T47D (cell line): ENCODE measurements at regions not wholly inside any gene's neighbourhood (a gene's known extent, or its start where the extent isn't known, plus 50 kb on each side); places are given as distances from the start of the nearest gene placed in this dataset.
A peak's percentile ranks its signal among the peaks of the same experiment; 100 is the strongest.

Experiments used
- DNase-seq, 2 experiments: peaks; one replicate each; pipeline versions ENCODE4 v3.0.0 to v3.0.0-alpha.2; 2011 to 2012; ENCODE audit warnings: low read depth in 1 of 2, low spot score in 1 of 2
- JUND ChIP-seq: IDR thresholded peaks from 2 replicates; pipeline ENCODE4 v1.6.1; 2012; ENCODE audit warnings: low read depth
- in situ Hi-C: cut with HindIII; loops from 2 replicates; pipeline ENCODE4 v1.10.0; 2016; ENCODE audit warnings: low sequenced_read_pairs, low pct_unique_long_range_greater_than_20kb

- in situ Hi-C loops: no loop called here
- DNase-seq: no peak
- no peak for TF ChIP-seq JUND
Measured at GRCh38 chr16:87070657-87071056, 246.5 kb downstream of the C16orf95 start.

- in situ Hi-C loops: no loop called here
- DNase-seq: no peak
- no peak for TF ChIP-seq JUND
Measured at GRCh38 chr16:87072101-87072500, 245.1 kb downstream of the C16orf95 start.

DNA sequence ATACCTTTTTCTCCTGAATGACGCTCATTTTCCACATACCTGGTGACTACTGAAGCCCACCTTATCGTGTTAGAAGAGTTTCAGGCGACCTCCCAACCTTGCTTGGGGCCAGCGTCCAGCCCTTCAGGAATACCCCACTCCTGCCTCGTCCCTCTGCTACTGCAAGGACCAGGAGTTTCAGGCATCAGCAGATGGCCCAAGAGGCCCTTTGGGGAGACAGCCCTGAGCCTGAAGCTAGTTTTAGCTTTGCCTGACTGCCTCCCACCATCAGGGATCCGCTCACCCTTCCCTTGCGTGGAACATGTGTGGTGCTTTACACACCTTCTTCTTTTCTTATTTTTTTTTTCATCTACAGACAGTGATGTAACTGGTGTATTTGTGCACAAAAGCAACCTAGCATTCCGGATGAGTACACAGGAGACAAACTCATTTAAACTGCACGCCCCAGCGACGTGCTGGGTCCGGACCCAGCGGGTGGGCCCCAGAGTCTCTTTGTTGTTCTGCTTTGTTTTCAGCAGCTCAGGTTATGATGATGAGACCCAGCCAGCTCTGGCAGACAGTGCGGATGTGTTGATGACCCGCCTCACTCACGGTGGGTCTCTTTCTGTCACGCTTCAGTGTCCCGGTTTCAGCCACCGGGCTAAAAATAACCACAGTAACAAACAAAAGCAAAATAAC lies 242.4 kb downstream of the C16orf95 start:
- DNase-seq: no peak
- in situ Hi-C loops: no loop called here

DNA sequence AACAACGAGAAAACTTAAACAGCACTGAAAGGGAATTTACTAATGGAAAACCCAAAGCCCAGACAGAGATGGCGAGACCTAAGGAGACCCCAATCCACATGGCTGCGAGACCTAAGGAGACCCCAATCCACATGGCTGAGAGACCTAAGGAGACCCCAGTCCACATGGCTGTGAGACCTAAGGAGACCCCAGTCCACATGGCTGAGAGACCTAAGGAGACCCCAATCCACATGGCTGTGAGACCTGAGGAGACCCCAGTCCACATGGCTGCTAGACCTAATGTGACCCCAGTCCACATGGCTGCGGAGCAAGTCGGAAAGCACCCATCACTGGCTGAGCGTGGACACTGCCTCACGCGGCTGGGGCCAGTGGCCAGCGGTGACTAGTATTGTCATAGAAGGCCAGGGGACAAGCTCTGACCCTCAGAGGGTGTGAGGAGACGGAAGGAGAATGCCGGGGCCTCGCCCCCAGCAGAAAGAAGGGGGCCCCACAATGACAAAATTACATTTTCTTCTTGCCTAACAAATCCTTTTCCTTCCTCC lies 241.8 kb downstream of the C16orf95 start:
- in situ Hi-C loops: no loop called here
- no peak for TF ChIP-seq JUND
- DNase-seq: no peak

More for the DNA sequence above, 242.4 kb downstream of the C16orf95 start:
- TF ChIP-seq JUND: no peak

- no peak for TF ChIP-seq JUND
- in situ Hi-C loops: no loop called here
- DNase-seq: no peak
Measured at GRCh38 chr16:87076331-87076949, 240.8 kb downstream of the C16orf95 start.

GRCh38 chr16:87076950-87077749 lies 240.0 kb downstream of the C16orf95 start:
- no peak for TF ChIP-seq JUND
- DNase-seq: peak in 1 of 2 experiments; percentile 75
- in situ Hi-C loops: no loop called here

- DNase-seq: no peak
- TF ChIP-seq JUND: no peak
- in situ Hi-C loops: no loop called here
Measured at GRCh38 chr16:87077750-87078127, 239.5 kb downstream of the C16orf95 start.

GRCh38 chr16:87080571-87081167 lies 236.5 kb downstream of the C16orf95 start:
- no peak for DNase-seq
- in situ Hi-C loops: no loop called here
- TF ChIP-seq JUND: no peak

GRCh38 chr16:87085441-87085840 lies 231.8 kb downstream of the C16orf95 start:
- in situ Hi-C loops: no loop called here
- no peak for DNase-seq
- TF ChIP-seq JUND: no peak

GRCh38 chr16:87086156-87086555 lies 231.0 kb downstream of the C16orf95 start:
- DNase-seq: no peak
- in situ Hi-C loops: no loop called here

DNA sequence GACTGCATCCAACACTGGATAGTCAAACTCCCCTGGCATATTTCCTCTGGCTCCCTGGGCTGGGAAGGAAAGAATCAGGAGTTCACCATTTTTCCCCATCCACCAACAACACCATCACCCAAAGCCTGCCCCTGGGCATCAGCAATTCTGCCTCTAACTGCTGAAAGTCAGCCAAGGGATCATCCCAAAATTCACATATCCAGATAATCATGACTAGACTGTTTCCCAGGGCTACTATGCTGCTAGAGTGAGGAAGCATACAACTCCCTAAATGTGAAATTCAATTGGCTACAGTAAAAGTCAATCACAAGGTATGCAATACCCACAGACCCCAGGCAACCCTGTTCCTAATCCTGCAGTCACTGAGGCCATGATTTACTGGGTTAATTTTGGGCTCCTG lies 230.6 kb downstream of the C16orf95 start:
- TF ChIP-seq JUND: no peak
- in situ Hi-C loops: no loop called here
- DNase-seq: no peak

More at GRCh38 chr16:87086156-87086555, 231.0 kb downstream of the C16orf95 start:
- no peak for TF ChIP-seq JUND

- DNase-seq: no peak
- no peak for TF ChIP-seq JUND
- in situ Hi-C loops: no loop called here
Measured at GRCh38 chr16:87092958-87093357, 224.2 kb downstream of the C16orf95 start.
